ENCODE measurements at regions not wholly inside any gene's neighbourhood (a gene's known extent, or its start where the extent isn't known, plus 50 kb on each side); places are given as distances from the start of the nearest gene placed in this dataset.

DNA sequence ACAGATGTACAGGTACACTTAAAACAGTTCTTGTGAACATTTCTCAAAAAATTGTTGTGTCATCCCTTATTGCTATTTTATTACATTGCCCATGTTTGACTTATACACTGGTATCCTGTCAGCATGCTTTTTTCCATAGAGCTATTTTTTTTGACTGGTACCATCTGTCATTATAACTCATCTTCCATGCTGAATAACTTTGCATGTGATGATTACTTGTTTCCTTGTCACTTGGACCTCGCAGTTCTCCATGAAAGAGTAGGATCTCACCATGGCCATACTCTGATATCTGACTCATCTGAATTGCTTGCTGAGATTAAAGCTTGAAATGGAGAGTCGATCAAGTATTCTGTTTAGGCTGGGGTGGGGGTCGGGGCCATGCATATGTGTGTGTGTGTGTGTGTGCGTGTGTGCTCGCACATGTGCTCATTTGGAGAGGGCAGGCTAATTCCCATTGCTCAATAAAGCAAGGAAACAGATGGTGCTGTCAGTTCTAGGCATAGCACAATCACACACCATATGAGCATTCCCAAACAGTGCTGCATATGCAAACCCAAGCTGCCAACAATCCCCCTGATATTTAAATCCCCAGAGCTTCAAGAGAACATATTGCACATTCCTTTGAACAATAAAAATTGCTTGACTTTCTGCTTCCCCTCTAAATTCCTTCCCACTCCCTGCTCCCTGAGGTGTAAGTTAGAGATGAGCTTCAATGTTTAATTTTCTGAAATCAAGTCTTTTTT, 62.9 kb downstream of the NHLRC3 start:
- DNase-seq (ENCODE audit: extremely low spot score): no peak
- no peak overlapping the region for H3K27ac ChIP-seq (ENCODE audit: low read depth)
- 53% methylated on average over 5 of the region's 5 CpGs for WGBS
- H3K36me3 ChIP-seq (ENCODE audit: insufficient read depth): no peaks in the 10 kb centered on the region
- H3K4me3 ChIP-seq (ENCODE audit: low read depth, low read length): no peak overlapping the region
- no peaks in the 10 kb centered on the region for H3K4me1 ChIP-seq (ENCODE audit: insufficient read depth)

- H3K4me3 ChIP-seq (ENCODE audit: low read depth, low read length): no peak overlapping the region
- DNase-seq (ENCODE audit: extremely low spot score): no peak
- no peaks in the 10 kb centered on the region for H3K36me3 ChIP-seq (ENCODE audit: insufficient read depth)
- 62% methylated on average over 6 of the region's 6 CpGs for WGBS
- H3K4me1 ChIP-seq (ENCODE audit: insufficient read depth): no peaks in the 10 kb centered on the region
- no peak overlapping the region for H3K27ac ChIP-seq (ENCODE audit: low read depth)
These were observed 64.8 kb downstream of the NHLRC3 start for GRCh38 chr13:39102981-39103490.

DNA sequence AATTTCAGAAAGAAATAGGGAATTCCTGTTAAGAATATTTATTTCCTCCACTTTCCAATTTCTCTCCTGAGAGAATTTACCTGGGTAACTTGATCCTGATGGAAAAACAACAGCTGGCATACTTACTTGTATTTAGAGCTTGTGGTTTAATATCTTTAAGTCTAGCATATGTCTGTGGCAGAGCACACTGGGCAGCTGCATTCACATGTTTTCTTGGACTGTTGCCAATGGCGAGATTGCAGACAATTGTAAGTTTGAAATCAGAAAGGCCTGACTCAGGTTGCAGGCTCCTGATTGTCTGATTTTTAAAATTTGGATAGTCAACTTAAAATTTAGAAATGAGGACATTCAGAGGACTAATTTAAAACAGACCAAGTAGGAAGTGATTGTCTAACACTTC, 66.9 kb downstream of the NHLRC3 start:
- DNase-seq (ENCODE audit: extremely low spot score): no peak
- Histone ChIP-seq H3K4me3 (ENCODE audit: low read depth, low read length) (no peak overlapping the region), H3K27ac (ENCODE audit: low read depth) (no peak overlapping the region), H3K4me1 (ENCODE audit: insufficient read depth) (no peaks in the 10 kb centered on the region), H3K36me3 (ENCODE audit: insufficient read depth) (no peaks in the 10 kb centered on the region)
- WGBS: 28% methylated on average over 1 of the region's 1 CpG

- WGBS: 70% methylated on average over 8 of the region's 8 CpGs
- H3K36me3 ChIP-seq (ENCODE audit: insufficient read depth): no peaks in the 10 kb centered on the region
- no peak overlapping the region for H3K4me3 ChIP-seq (ENCODE audit: low read depth, low read length)
- H3K4me1 ChIP-seq (ENCODE audit: insufficient read depth): no peaks in the 10 kb centered on the region
- no peak for DNase-seq (ENCODE audit: extremely low spot score)
- no peak overlapping the region for H3K27ac ChIP-seq (ENCODE audit: low read depth)
These were observed 68.2 kb downstream of the NHLRC3 start for GRCh38 chr13:39106216-39107005.

- no peak for DNase-seq (ENCODE audit: extremely low spot score)
- H3K4me1 ChIP-seq (ENCODE audit: insufficient read depth): no peaks in the 10 kb centered on the region
- no peaks in the 10 kb centered on the region for H3K36me3 ChIP-seq (ENCODE audit: insufficient read depth)
- no peak overlapping the region for H3K4me3 ChIP-seq (ENCODE audit: low read depth, low read length)
- H3K27ac ChIP-seq (ENCODE audit: low read depth): no peak overlapping the region
- WGBS: 65% methylated on average over 4 of the region's 4 CpGs
These were observed 69.3 kb downstream of the NHLRC3 start for GRCh38 chr13:39107561-39107960.

DNA sequence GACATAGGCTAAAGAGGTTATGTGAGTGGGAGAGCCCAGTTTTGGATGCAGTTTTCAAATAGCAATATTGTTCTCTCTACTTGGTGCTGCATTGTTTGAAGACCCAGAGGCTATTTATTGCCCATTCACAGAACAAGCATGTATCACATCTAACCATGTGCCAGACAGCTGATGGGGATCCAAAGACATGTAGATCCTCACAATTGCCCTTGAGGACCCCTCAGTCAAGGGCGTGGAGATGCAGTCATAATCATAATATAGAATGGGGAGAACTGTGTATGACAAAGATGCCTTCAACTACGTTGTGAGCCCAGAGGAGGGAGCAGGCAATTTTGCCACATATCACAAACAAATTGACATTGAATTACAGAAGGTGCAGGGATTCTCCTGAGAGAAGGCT, 70.5 kb downstream of the NHLRC3 start:
- WGBS: 60% methylated on average over 2 of the region's 2 CpGs
- Histone ChIP-seq H3K4me1 (ENCODE audit: insufficient read depth) (no peaks in the 10 kb centered on the region), H3K4me3 (ENCODE audit: low read depth, low read length) (no peak overlapping the region), H3K27ac (ENCODE audit: low read depth) (no peak overlapping the region), H3K36me3 (ENCODE audit: insufficient read depth) (no peaks in the 10 kb centered on the region)
- no peak for DNase-seq (ENCODE audit: extremely low spot score)

GRCh38 chr13:39110518-39111097, 72.4 kb downstream of the NHLRC3 start:
- Histone ChIP-seq H3K4me1 (ENCODE audit: insufficient read depth) (no peaks in the 10 kb centered on the region), H3K36me3 (ENCODE audit: insufficient read depth) (no peaks in the 10 kb centered on the region), H3K4me3 (ENCODE audit: low read depth, low read length) (no peak overlapping the region), H3K27ac (ENCODE audit: low read depth) (no peak overlapping the region)
- no peak for DNase-seq (ENCODE audit: extremely low spot score)
- WGBS: 96% methylated on average over 2 of the region's 2 CpGs

DNA sequence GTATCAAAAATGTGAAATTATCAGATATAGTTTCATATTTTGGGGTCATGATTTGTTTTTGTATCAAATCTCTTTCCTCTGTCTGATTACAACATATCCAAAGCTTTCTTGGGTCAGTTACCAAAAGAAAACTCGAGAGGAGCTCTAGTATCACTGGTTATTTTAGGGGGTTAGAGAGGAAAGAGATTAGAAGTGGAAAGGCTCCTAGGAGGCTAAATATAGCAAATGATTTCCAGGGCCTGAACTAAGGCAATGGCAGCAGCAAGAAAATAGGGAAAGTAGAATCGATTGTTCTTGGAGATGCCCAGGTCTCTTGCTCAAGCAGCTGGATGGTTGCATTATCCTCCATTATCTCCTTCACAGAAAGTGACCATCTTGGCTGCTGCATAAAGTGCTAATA, 72.9 kb downstream of the NHLRC3 start:
- no peak overlapping the region for H3K27ac ChIP-seq (ENCODE audit: low read depth)
- WGBS: 0% methylated on average over 2 of the region's 2 CpGs
- no peaks in the 10 kb centered on the region for H3K4me1 ChIP-seq (ENCODE audit: insufficient read depth)

GRCh38 chr13:39119422-39119821, 81.2 kb downstream of the NHLRC3 start:
- DNase-seq (ENCODE audit: extremely low spot score): no peak
- Histone ChIP-seq H3K4me1 (ENCODE audit: insufficient read depth) (no peaks in the 10 kb centered on the region), H3K4me3 (ENCODE audit: low read depth, low read length) (no peak overlapping the region), H3K36me3 (ENCODE audit: insufficient read depth) (no peaks in the 10 kb centered on the region), H3K27ac (ENCODE audit: low read depth) (no peak overlapping the region)
- 91% methylated on average over 1 of the region's 1 CpG for WGBS

More for the DNA sequence above, 72.9 kb downstream of the NHLRC3 start:
- Histone ChIP-seq H3K36me3 (ENCODE audit: insufficient read depth) (no peaks in the 10 kb centered on the region), H3K4me3 (ENCODE audit: low read depth, low read length) (no peak overlapping the region)
- DNase-seq (ENCODE audit: extremely low spot score): no peak

DNA sequence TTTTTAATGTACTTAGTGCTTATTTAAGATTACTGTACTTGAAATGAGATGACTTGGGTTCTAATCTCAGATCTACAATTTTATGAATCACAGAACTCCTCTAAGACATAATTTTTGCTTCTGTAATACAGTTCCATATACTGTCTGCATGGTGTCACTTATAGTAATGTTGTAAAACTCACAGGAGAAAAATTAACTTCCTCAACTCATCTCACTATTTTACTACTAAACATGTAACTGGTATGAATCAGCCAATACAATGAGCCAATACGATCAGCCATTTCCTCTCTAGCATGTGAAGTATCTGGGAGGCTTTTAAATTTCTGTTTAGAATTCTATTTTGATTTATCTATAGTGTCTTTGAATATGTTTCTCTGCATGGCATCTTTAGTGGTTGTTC, 85.3 kb downstream of the NHLRC3 start:
- 70% methylated on average over 1 of the region's 1 CpG for WGBS
- DNase-seq (ENCODE audit: extremely low spot score): no peak
- Histone ChIP-seq H3K4me1 (ENCODE audit: insufficient read depth) (no peaks in the 10 kb centered on the region), H3K4me3 (ENCODE audit: low read depth, low read length) (no peak overlapping the region), H3K36me3 (ENCODE audit: insufficient read depth) (no peaks in the 10 kb centered on the region), H3K27ac (ENCODE audit: low read depth) (no peak overlapping the region)

- no peaks in the 10 kb centered on the region for H3K36me3 ChIP-seq (ENCODE audit: insufficient read depth)
- 57% methylated on average over 6 of the region's 6 CpGs for WGBS
- no peak overlapping the region for H3K4me3 ChIP-seq (ENCODE audit: low read depth, low read length)
- DNase-seq (ENCODE audit: extremely low spot score): no peak
- no peaks in the 10 kb centered on the region for H3K4me1 ChIP-seq (ENCODE audit: insufficient read depth)
- H3K27ac ChIP-seq (ENCODE audit: low read depth): no peak overlapping the region
These were observed 91.0 kb downstream of the NHLRC3 start for GRCh38 chr13:39129213-39129612.

DNA sequence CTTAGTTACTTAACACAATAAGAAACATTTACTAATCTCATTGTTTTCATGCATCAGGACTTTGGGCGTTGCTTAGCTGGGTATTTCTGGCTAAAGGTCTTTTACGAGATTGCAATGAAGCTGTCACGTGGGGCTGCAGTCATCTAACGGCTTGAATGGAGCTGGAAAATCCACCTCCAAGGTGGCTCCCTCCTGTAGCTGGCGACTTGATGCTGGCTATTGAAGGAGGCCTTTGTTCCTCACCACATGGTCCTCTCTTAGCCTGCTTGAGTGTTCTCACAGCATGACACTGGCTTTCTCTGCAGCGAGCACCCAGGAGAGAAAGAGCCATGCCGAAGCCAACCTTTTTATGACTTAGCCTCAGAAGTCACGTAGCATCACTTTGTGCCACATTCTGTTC, 92.0 kb downstream of the NHLRC3 start:
- Histone ChIP-seq H3K27ac (ENCODE audit: low read depth) (no peak overlapping the region), H3K4me3 (ENCODE audit: low read depth, low read length) (no peak overlapping the region), H3K4me1 (ENCODE audit: insufficient read depth) (no peaks in the 10 kb centered on the region), H3K36me3 (ENCODE audit: insufficient read depth) (no peaks in the 10 kb centered on the region)
- DNase-seq (ENCODE audit: extremely low spot score): no peak
- WGBS: 75% methylated on average over 8 of the region's 8 CpGs

- H3K27ac ChIP-seq (ENCODE audit: low read depth): no peak overlapping the region
- no peaks in the 10 kb centered on the region for H3K4me1 ChIP-seq (ENCODE audit: insufficient read depth)
- WGBS: 48% methylated on average over 4 of the region's 4 CpGs
- no peak for DNase-seq (ENCODE audit: extremely low spot score)
- no peak overlapping the region for H3K4me3 ChIP-seq (ENCODE audit: low read depth, low read length)
- H3K36me3 ChIP-seq (ENCODE audit: insufficient read depth): no peaks in the 10 kb centered on the region
These were observed 94.3 kb downstream of the NHLRC3 start for GRCh38 chr13:39132286-39133230.

Data from urinary bladder (tissue), 3 donors.